A673 (cell line): ENCODE measurements at regions not wholly inside any gene's neighbourhood (a gene's known extent, or its start where the extent isn't known, plus 50 kb on each side); places are given as distances from the start of the nearest gene placed in this dataset.
A peak's percentile ranks its signal among the peaks of the same experiment; 100 is the strongest.

Experiments
- BruUV-seq: library from RNA; stranded (reverse); fragments of 400-500 nt; replicated peaks from 2 replicates; lab custom pipeline; 2021; lab: Mats Ljungman, UMichigan
- CTCF ChIA-PET: fragments of 300-600 bp; sonication (Branson Sonifier 250); formaldehyde crosslinking; loops from one replicate; lab custom pipeline; 2022; ENCODE audit warnings: antibody characterized with exemption; lab: Charles Lee
- POLR2A ChIA-PET: fragments of 300-600 bp; sonication (Branson Sonifier 250); formaldehyde crosslinking; loops from one replicate; lab custom pipeline; 2022; ENCODE audit warnings: antibody characterized with exemption; ENCODE audit not compliant: low non-redundant PET; lab: Charles Lee
- DNase-seq: peaks from one replicate; pipeline ENCODE4 v3.0.0-alpha.2; 2015; ENCODE audit warnings: low spot score
- H3K27ac ChIP-seq: fragments of 200-600 bp; sonication (generic); 2 replicates; pipeline ENCODE4 v1.5.1; 2016; ENCODE audit warnings: mixed run types, low read depth, mild to moderate bottlenecking, mixed read lengths, antibody characterized with exemption, low read length; ENCODE audit not compliant: poor library complexity, severe bottlenecking
- H3K27me3 ChIP-seq: fragments of 200-600 bp; sonication (generic); replicated peaks from 2 replicates; pipeline ENCODE4 v1.6.1; 2017; ENCODE audit warnings: mixed run types, low read depth, mild to moderate bottlenecking, mixed read lengths, antibody characterized with exemption, low read length; ENCODE audit not compliant: insufficient read depth, poor library complexity
- H3K36me3 ChIP-seq: fragments of 200-600 bp; sonication (generic); 2 replicates; pipeline ENCODE4 v1.6.1; 2016; ENCODE audit warnings: mixed run types, mild to moderate bottlenecking, mixed read lengths, antibody characterized with exemption, low read length; ENCODE audit not compliant: insufficient read depth, poor library complexity, severe bottlenecking
- H3K4me1 ChIP-seq: fragments of 200-600 bp; sonication (generic); 2 replicates; pipeline ENCODE4 v1.6.1; 2017; ENCODE audit warnings: mixed run types, mild to moderate bottlenecking, mixed read lengths, antibody characterized with exemption, low read length; ENCODE audit not compliant: insufficient read depth, poor library complexity, severe bottlenecking
- H3K4me3 ChIP-seq: fragments of 200-600 bp; sonication (generic); 2 replicates; pipeline ENCODE4 v1.5.1; 2016; ENCODE audit warnings: low read depth, mixed run types, mild to moderate bottlenecking, mixed read lengths, low read length; ENCODE audit not compliant: poor library complexity, severe bottlenecking
- H3K9me3 ChIP-seq: fragments of 200-600 bp; sonication (generic); 2 replicates; pipeline ENCODE4 v1.6.1; 2016; ENCODE audit warnings: mixed run types, low read depth, mild to moderate bottlenecking, mixed read lengths, antibody characterized with exemption, low read length; ENCODE audit not compliant: poor library complexity, severe bottlenecking
- EZH2 ChIP-seq: fragments of 200-600 bp; sonication (generic); IDR thresholded peaks from 2 replicates; pipeline ENCODE4 v1.6.1; 2017; ENCODE audit warnings: borderline replicate concordance, low read depth, mild to moderate bottlenecking, mixed read lengths, antibody characterized with exemption, low read length; ENCODE audit not compliant: poor library complexity, severe bottlenecking
- intact Hi-C: fragments of 100-400 bp; cut with micrococcal nuclease; formaldehyde crosslinking; loops from one replicate; pipeline ENCODE4 v1.10.0; 2022; ENCODE audit not compliant: unreplicated experiment
- TF ChIP-seq, protein P1 (sequence below): fragments of 300-800, 200-600 bp; sonication (generic); conservative IDR thresholded peaks from 2 replicates; pipeline ENCODE4 v1.5.1; 2017; ENCODE audit warnings: low read depth, mild to moderate bottlenecking, antibody characterized with exemption, low read length, moderate library complexity, mixed read lengths

DNA sequence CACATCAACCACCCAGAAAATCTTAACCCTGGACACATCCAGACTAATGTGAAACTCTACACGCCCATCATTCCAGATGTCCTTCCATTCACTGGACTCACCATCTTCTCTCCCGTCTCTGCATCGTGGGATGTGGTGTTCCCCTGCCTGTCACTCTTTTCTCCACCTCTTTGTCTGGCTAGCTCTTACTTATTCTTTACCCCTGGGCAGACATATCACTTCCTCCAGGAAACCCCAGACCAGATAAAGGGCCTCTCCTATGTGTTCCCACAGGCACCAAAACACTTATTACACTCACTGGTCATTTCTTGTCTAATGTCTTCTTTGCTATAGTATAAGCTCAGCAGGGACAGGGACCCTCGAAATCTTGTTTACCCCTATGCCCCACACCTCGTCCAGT lies 109.3 kb upstream of the IPO5 start:
- TF ChIP-seq, protein P1, sequence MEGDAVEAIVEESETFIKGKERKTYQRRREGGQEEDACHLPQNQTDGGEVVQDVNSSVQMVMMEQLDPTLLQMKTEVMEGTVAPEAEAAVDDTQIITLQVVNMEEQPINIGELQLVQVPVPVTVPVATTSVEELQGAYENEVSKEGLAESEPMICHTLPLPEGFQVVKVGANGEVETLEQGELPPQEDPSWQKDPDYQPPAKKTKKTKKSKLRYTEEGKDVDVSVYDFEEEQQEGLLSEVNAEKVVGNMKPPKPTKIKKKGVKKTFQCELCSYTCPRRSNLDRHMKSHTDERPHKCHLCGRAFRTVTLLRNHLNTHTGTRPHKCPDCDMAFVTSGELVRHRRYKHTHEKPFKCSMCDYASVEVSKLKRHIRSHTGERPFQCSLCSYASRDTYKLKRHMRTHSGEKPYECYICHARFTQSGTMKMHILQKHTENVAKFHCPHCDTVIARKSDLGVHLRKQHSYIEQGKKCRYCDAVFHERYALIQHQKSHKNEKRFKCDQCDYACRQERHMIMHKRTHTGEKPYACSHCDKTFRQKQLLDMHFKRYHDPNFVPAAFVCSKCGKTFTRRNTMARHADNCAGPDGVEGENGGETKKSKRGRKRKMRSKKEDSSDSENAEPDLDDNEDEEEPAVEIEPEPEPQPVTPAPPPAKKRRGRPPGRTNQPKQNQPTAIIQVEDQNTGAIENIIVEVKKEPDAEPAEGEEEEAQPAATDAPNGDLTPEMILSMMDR, result no peak
- no peak for TF ChIP-seq EZH2
- Histone ChIP-seq H3K4me3 (no peak overlapping the region), H3K36me3 (no peaks in the 10 kb centered on the region), H3K27ac (no peak overlapping the region), H3K9me3 (no peaks in the 10 kb centered on the region), H3K4me1 (peaks cover 16% of the 10 kb centered on the region), H3K27me3 (no peaks in the 10 kb centered on the region)
- ChIA-PET CTCF (no interaction called here), POLR2A (no interaction called here)
- DNase-seq, result no peak
- BruUV-seq, result no TSS peak
- intact Hi-C loops, result no loop called here

- peaks cover 23% of the 10 kb centered on the region for H3K4me1 ChIP-seq
- H3K27ac ChIP-seq, result no peak overlapping the region
- TF ChIP-seq, protein P1, result no peak
- no peak for TF ChIP-seq EZH2
- H3K36me3 ChIP-seq, result no peaks in the 10 kb centered on the region
- peaks cover 8% of the 10 kb centered on the region for H3K9me3 ChIP-seq
- POLR2A ChIA-PET, result no interaction called here
- intact Hi-C loops, result loop anchor here (2.0 to 5.0 kb wide), 2 partner anchors 178 to 824 kb away; no protein-coding TSS in a partner anchor
- H3K27me3 ChIP-seq, result no peaks in the 10 kb centered on the region
- no peak for DNase-seq
- CTCF ChIA-PET, result no interaction called here
- no TSS peak for BruUV-seq
- no peak overlapping the region for H3K4me3 ChIP-seq
Observed at GRCh38 chr13:97848886-97849285, 104.6 kb upstream of the IPO5 start.

DNA sequence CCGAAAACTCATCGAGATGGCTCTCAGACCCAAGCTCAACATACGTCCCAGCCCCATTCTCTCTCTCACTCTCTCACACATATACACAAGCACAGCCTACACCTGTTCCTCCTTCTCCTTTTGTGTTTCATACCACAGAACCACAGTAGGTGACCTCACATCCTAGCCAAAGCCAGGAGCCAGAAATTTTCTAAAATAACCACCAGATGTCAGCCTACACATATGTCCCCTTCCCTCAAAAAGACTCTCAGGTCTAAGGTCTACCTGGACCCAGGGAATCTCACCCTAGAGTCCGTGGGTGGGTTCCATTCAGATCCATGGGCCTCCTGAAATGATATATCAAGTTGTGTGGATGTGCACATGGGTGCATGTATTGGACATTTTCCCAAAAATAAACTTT lies 104.2 kb upstream of the IPO5 start:
- Histone ChIP-seq H3K27me3 (no peaks in the 10 kb centered on the region), H3K36me3 (no peaks in the 10 kb centered on the region), H3K9me3 (peaks cover 8% of the 10 kb centered on the region), H3K4me3 (no peak overlapping the region), H3K27ac (no peak overlapping the region), H3K4me1 (peaks cover 25% of the 10 kb centered on the region)
- POLR2A ChIA-PET, result no interaction called here
- DNase-seq, result peak; percentile 59
- intact Hi-C loops, result loop anchor here (2.0 to 5.0 kb wide), 2 partner anchors 178 to 823 kb away; no protein-coding TSS in a partner anchor
- CTCF ChIA-PET, result no interaction called here
- BruUV-seq, result no TSS peak
- TF ChIP-seq EZH2, result no peak
- TF ChIP-seq, protein P1, result peak; percentile 68
